Smooth muscle cell (in vitro differentiated cells): ENCODE measurements at regions not wholly inside any gene's neighbourhood (a gene's known extent, or its start where the extent isn't known, plus 50 kb on each side); places are given as distances from the start of the nearest gene placed in this dataset.

Source experiments
- DNase-seq: peaks from one replicate; lab custom pipeline; 2025; ENCODE audit not compliant: unreplicated experiment; lab: John Stamatoyannopoulos, UW
- H2AFZ ChIP-seq: fragments of 200-600 bp; sonication (generic); 2 replicates; pipeline ENCODE4 v1.6.0; 2016; ENCODE audit warnings: antibody characterized with exemption, low read depth, mild to moderate bottlenecking
- H3F3A ChIP-seq: fragments of 200-600 bp; sonication (generic); 2 replicates; pipeline ENCODE4 v1.6.0; 2017; ENCODE audit warnings: antibody characterized with exemption, low read depth
- H3K27ac ChIP-seq: fragments of 200-600 bp; sonication (generic); 2 replicates; pipeline ENCODE4 v1.5.1; 2016; ENCODE audit warnings: low read depth, mild to moderate bottlenecking
- H3K27me3 ChIP-seq: fragments of 200-600 bp; sonication (generic); 2 replicates; pipeline ENCODE4 v1.6.1; 2016; ENCODE audit warnings: low read depth, mild to moderate bottlenecking
- H3K36me3 ChIP-seq: fragments of 200-600 bp; sonication (generic); 2 replicates; pipeline ENCODE4 v1.5.1; 2016; ENCODE audit warnings: low read depth
- H3K4me1 ChIP-seq: fragments of 200-600 bp; sonication (generic); 2 replicates; pipeline ENCODE4 v1.5.1; 2016; ENCODE audit warnings: low read depth
- H3K4me2 ChIP-seq: fragments of 200-600 bp; sonication (generic); 2 replicates; pipeline ENCODE4 v1.6.0; 2016; ENCODE audit warnings: mild to moderate bottlenecking
- H3K4me3 ChIP-seq: fragments of 200-600 bp; sonication (generic); 2 replicates; pipeline ENCODE4 v1.5.1; 2016; ENCODE audit warnings: mild to moderate bottlenecking
- H3K79me2 ChIP-seq: fragments of 200-600 bp; sonication (generic); 2 replicates; pipeline ENCODE4 v1.6.0; 2016; ENCODE audit warnings: low read depth, mild to moderate bottlenecking
- H3K9ac ChIP-seq: fragments of 200-600 bp; sonication (generic); 2 replicates; pipeline ENCODE4 v1.6.0; 2016; ENCODE audit warnings: low read depth
- H3K9me3 ChIP-seq: fragments of 200-600 bp; sonication (generic); replicated peaks from 2 replicates; pipeline ENCODE4 v1.5.1; 2016; ENCODE audit warnings: low read depth
- H4K20me1 ChIP-seq: fragments of 200-600 bp; sonication (generic); 2 replicates; pipeline ENCODE4 v1.6.0; 2016; ENCODE audit warnings: low read depth
- WGBS: methylation state at CpG from one replicate; pipeline ENCODE4 v1.1.7; 2016; ENCODE audit warnings: low lambda C conversion rate; 5-methylcytosine and 5-hydroxymethylcytosine counted together
- TF ChIP-seq, protein P1 (sequence below): fragments of 200-600 bp; sonication (generic); IDR thresholded peaks from 2 replicates; pipeline ENCODE4 v1.5.1; 2017; ENCODE audit warnings: borderline replicate concordance, mild to moderate bottlenecking, antibody characterized with exemption; ENCODE audit not compliant: insufficient read depth, poor library complexity, severe bottlenecking

DNA sequence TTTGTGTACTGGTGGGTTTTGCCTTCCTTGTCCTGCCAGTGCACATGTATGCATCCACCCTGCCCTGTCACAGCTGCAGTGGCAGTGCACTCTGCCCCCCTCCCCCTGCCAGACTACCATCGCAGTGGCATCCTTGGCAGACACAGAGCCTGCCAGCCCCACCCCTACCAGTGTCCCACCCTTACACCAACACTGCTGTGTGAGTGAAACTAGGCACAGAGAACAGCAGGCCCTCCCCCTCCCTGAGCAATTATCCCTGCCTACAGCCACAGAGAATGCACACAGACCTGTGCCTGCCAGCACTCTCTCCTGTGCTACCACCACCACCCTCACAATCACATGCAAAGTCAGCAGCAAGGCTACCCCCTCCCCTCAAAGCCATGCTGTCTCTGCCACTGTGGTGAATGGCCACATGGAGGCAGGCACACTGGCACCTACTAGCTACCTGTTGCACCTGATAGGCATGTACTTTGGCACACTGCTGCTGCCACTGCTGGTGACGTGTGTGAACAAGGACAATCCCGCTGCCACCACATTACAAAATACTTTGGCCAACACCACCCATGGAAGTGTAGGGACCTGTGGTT lies 239.8 kb downstream of the CALCRL start:
- no peak overlapping the region for H3K4me2 ChIP-seq
- no peaks in the 10 kb centered on the region for H3F3A ChIP-seq
- TF ChIP-seq, protein P1, sequence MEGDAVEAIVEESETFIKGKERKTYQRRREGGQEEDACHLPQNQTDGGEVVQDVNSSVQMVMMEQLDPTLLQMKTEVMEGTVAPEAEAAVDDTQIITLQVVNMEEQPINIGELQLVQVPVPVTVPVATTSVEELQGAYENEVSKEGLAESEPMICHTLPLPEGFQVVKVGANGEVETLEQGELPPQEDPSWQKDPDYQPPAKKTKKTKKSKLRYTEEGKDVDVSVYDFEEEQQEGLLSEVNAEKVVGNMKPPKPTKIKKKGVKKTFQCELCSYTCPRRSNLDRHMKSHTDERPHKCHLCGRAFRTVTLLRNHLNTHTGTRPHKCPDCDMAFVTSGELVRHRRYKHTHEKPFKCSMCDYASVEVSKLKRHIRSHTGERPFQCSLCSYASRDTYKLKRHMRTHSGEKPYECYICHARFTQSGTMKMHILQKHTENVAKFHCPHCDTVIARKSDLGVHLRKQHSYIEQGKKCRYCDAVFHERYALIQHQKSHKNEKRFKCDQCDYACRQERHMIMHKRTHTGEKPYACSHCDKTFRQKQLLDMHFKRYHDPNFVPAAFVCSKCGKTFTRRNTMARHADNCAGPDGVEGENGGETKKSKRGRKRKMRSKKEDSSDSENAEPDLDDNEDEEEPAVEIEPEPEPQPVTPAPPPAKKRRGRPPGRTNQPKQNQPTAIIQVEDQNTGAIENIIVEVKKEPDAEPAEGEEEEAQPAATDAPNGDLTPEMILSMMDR: no peak
- 94% methylated on average over 3 of the region's 3 CpGs for WGBS
- no peaks in the 10 kb centered on the region for H3K4me1 ChIP-seq
- H3K9me3 ChIP-seq: no peaks in the 10 kb centered on the region
- no peak overlapping the region for H2AFZ ChIP-seq
- H3K27ac ChIP-seq: no peak overlapping the region
- H4K20me1 ChIP-seq: no peaks in the 10 kb centered on the region
- no peaks in the 10 kb centered on the region for H3K79me2 ChIP-seq
- no peak overlapping the region for H3K4me3 ChIP-seq
- no peak for DNase-seq
- H3K9ac ChIP-seq: no peak overlapping the region
- H3K27me3 ChIP-seq: no peaks in the 10 kb centered on the region
- no peaks in the 10 kb centered on the region for H3K36me3 ChIP-seq

DNA sequence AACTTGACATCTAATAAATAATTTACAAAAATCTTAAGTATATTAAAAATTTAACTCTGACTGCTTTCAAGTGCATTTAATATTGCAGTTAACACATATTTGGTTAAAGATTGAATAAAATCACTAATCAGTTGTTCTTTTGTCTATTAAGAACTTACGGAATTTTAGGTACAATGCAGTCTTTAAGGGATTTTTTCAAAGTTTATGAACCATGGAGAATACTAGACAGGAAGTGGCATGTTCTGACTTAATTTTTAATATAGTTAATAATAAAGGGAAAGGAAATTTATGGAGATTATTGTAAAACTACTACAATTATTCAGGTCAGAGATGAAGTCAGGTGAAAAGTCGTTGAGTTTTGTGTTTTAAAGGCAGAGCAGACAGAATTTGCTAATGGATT lies 240.9 kb downstream of the CALCRL start:
- Histone ChIP-seq H2AFZ (no peak overlapping the region), H3K27me3 (no peaks in the 10 kb centered on the region)
- 83% methylated on average over 2 of the region's 2 CpGs for WGBS

DNA sequence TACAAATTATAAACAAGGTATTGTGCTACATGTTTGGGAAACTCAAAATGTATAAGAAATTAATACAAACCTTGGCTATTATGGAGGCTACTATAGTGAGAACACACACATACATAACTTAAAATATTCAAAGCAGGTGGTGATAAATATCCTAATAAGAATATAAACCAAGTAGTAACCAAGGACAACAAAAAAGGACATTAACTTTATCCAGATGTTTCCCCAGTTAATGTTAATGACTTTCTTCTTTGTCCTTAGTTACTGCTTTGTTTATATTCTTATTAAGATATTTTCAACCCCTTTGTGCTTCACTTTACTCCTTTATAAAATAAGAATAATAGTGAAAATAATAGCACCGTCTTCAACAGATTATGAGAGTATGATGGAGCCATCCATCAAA lies 241.6 kb downstream of the CALCRL start:
- no peak overlapping the region for H3K27ac ChIP-seq
- TF ChIP-seq, protein P1: no peak
- 96% methylated on average over 1 of the region's 1 CpG for WGBS

More for the DNA sequence above, 240.9 kb downstream of the CALCRL start:
- no peak for DNase-seq
- H4K20me1 ChIP-seq: no peaks in the 10 kb centered on the region
- H3K4me1 ChIP-seq: no peaks in the 10 kb centered on the region
- no peaks in the 10 kb centered on the region for H3K36me3 ChIP-seq
- H3K79me2 ChIP-seq: no peaks in the 10 kb centered on the region
- H3K9me3 ChIP-seq: no peaks in the 10 kb centered on the region
- TF ChIP-seq, protein P1: no peak
- H3K4me2 ChIP-seq: no peak overlapping the region
- H3F3A ChIP-seq: no peaks in the 10 kb centered on the region
- H3K27ac ChIP-seq: no peak overlapping the region
- H3K4me3 ChIP-seq: no peak overlapping the region
- H3K9ac ChIP-seq: no peak overlapping the region

DNA sequence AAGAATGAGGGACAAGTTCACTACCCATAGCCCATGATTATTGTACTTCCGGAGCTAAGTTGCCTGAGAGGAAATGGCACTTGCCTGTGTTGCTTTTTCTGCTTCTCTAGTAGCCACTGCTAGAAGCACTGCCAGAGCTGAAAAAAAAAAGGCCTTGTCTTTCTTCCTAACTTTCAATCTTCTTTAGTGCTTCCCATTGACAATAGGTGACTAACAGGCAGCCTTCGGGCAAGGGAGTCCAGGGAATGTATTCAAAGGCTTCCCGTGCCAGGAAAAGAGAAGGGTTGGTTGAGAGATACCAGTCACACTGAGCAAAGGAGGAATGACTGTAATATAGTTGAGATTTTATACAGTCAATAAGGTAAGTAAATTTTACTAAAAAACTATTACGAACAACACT lies 242.0 kb downstream of the CALCRL start:
- H3F3A ChIP-seq: no peaks in the 10 kb centered on the region
- DNase-seq: no peak
- H3K27ac ChIP-seq: no peak overlapping the region
- 84% methylated on average over 4 of the region's 4 CpGs for WGBS
- no peaks in the 10 kb centered on the region for H3K27me3 ChIP-seq
- no peaks in the 10 kb centered on the region for H3K79me2 ChIP-seq
- no peaks in the 10 kb centered on the region for H3K9me3 ChIP-seq
- no peak overlapping the region for H3K9ac ChIP-seq
- no peaks in the 10 kb centered on the region for H3K36me3 ChIP-seq
- no peaks in the 10 kb centered on the region for H4K20me1 ChIP-seq
- TF ChIP-seq, protein P1: no peak
- H3K4me2 ChIP-seq: no peak overlapping the region
- no peaks in the 10 kb centered on the region for H3K4me1 ChIP-seq
- no peak overlapping the region for H3K4me3 ChIP-seq
- no peak overlapping the region for H2AFZ ChIP-seq

More for the DNA sequence above, 241.6 kb downstream of the CALCRL start:
- H3K4me2 ChIP-seq: no peak overlapping the region
- no peak overlapping the region for H2AFZ ChIP-seq
- no peaks in the 10 kb centered on the region for H4K20me1 ChIP-seq
- H3F3A ChIP-seq: no peaks in the 10 kb centered on the region
- no peaks in the 10 kb centered on the region for H3K36me3 ChIP-seq
- H3K79me2 ChIP-seq: no peaks in the 10 kb centered on the region
- no peaks in the 10 kb centered on the region for H3K9me3 ChIP-seq
- no peak overlapping the region for H3K4me3 ChIP-seq
- no peak for DNase-seq
- H3K4me1 ChIP-seq: no peaks in the 10 kb centered on the region
- no peaks in the 10 kb centered on the region for H3K27me3 ChIP-seq
- no peak overlapping the region for H3K9ac ChIP-seq
